ENCODE measurements at regions not wholly inside any gene's neighbourhood (a gene's known extent, or its start where the extent isn't known, plus 50 kb on each side); places are given as distances from the start of the nearest gene placed in this dataset.

- FAIRE-seq (no peak), DNase-seq (peak; percentile 47 to 84)
- Histone ChIP-seq H3K9me3 (ENCODE audit: control insufficient read depth in 2 of 2, insufficient read depth in 1 of 2, low read depth in 1 of 2, low read length in 1 of 2) (peaks cover 0 to 4% of the 10 kb centered on the region in 2 donors), H3K4me1 (ENCODE audit: control insufficient read depth in 3 of 3, insufficient read depth in 2 of 3, low read depth in 1 of 3, low read length in 2 of 3) (peaks cover 0 to 14% (median 0%) of the 10 kb centered on the region in 3 donors), H3K4me3 (ENCODE audit: low read depth in 1 of 3, low read length in 3 of 3) (no peak overlapping the region), H3K36me3 (ENCODE audit: control insufficient read depth in 3 of 3, insufficient read depth in 2 of 3, low read depth in 1 of 3, low read length in 3 of 3) (no peaks in the 10 kb centered on the region), H3K27ac (ENCODE audit: low read depth in 1 of 3, low read length in 2 of 3) (peak overlapping the region in 1 of 3 donors; percentile 81), H3K27me3 (ENCODE audit: control insufficient read depth in 3 of 3, insufficient read depth in 3 of 3, low read length in 3 of 3) (no peaks in the 10 kb centered on the region)
- WGBS, 3 donors = 61 to 87% (median 83%) methylated on average over 9 of the region's 9 CpGs
Observed at GRCh38 chr4:11529625-11530201, 101.0 kb upstream of the HS3ST1 start.

- FAIRE-seq = no peak
- H3K27ac ChIP-seq (ENCODE audit: low read depth in 1 of 3, low read length in 2 of 3) = no peak overlapping the region
- 89 to 97% (median 93%) methylated on average over 1 of the region's 1 CpG for WGBS, 3 donors
Observed at GRCh38 chr4:11525085-11525484, 96.4 kb upstream of the HS3ST1 start.

GRCh38 chr4:11518754-11519153 lies 90.1 kb upstream of the HS3ST1 start:
- FAIRE-seq = no peak
- no peak overlapping the region for H3K27ac ChIP-seq (ENCODE audit: low read depth in 1 of 3, low read length in 2 of 3)
- no peak for DNase-seq
- H3K4me1 ChIP-seq (ENCODE audit: control insufficient read depth in 3 of 3, insufficient read depth in 2 of 3, low read depth in 1 of 3, low read length in 2 of 3) = no peaks in the 10 kb centered on the region
- H3K36me3 ChIP-seq (ENCODE audit: control insufficient read depth in 3 of 3, insufficient read depth in 2 of 3, low read depth in 1 of 3, low read length in 3 of 3) = no peaks in the 10 kb centered on the region
- H3K9me3 ChIP-seq (ENCODE audit: control insufficient read depth in 2 of 2, insufficient read depth in 1 of 2, low read depth in 1 of 2, low read length in 1 of 2) = no peaks in the 10 kb centered on the region
- 31 to 80% (median 50%) methylated on average over 1 of the region's 1 CpG for WGBS, 3 donors
- no peak overlapping the region for H3K4me3 ChIP-seq (ENCODE audit: low read depth in 1 of 3, low read length in 3 of 3)
- H3K27me3 ChIP-seq (ENCODE audit: control insufficient read depth in 3 of 3, insufficient read depth in 3 of 3, low read length in 3 of 3) = no peaks in the 10 kb centered on the region

More at GRCh38 chr4:11525085-11525484, 96.4 kb upstream of the HS3ST1 start:
- no peaks in the 10 kb centered on the region for H3K27me3 ChIP-seq (ENCODE audit: control insufficient read depth in 3 of 3, insufficient read depth in 3 of 3, low read length in 3 of 3)
- H3K4me3 ChIP-seq (ENCODE audit: low read depth in 1 of 3, low read length in 3 of 3) = no peak overlapping the region
- H3K36me3 ChIP-seq (ENCODE audit: control insufficient read depth in 3 of 3, insufficient read depth in 2 of 3, low read depth in 1 of 3, low read length in 3 of 3) = no peaks in the 10 kb centered on the region
- H3K9me3 ChIP-seq (ENCODE audit: control insufficient read depth in 2 of 2, insufficient read depth in 1 of 2, low read depth in 1 of 2, low read length in 1 of 2) = no peaks in the 10 kb centered on the region
- H3K4me1 ChIP-seq (ENCODE audit: control insufficient read depth in 3 of 3, insufficient read depth in 2 of 3, low read depth in 1 of 3, low read length in 2 of 3) = peaks cover 0 to 7% (median 0%) of the 10 kb centered on the region in 3 donors
- DNase-seq = no peak

- no peaks in the 10 kb centered on the region for H3K9me3 ChIP-seq (ENCODE audit: control insufficient read depth in 2 of 2, insufficient read depth in 1 of 2, low read depth in 1 of 2, low read length in 1 of 2)
- WGBS, 3 donors = 56 to 85% (median 74%) methylated on average over 11 of the region's 11 CpGs
- H3K4me3 ChIP-seq (ENCODE audit: low read depth in 1 of 3, low read length in 3 of 3) = no peak overlapping the region
- H3K27ac ChIP-seq (ENCODE audit: low read depth in 1 of 3, low read length in 2 of 3) = no peak overlapping the region
- DNase-seq (no peak), FAIRE-seq (no peak)
- no peaks in the 10 kb centered on the region for H3K36me3 ChIP-seq (ENCODE audit: control insufficient read depth in 3 of 3, insufficient read depth in 2 of 3, low read depth in 1 of 3, low read length in 3 of 3)
- H3K27me3 ChIP-seq (ENCODE audit: control insufficient read depth in 3 of 3, insufficient read depth in 3 of 3, low read length in 3 of 3) = no peaks in the 10 kb centered on the region
- H3K4me1 ChIP-seq (ENCODE audit: control insufficient read depth in 3 of 3, insufficient read depth in 2 of 3, low read depth in 1 of 3, low read length in 2 of 3) = no peaks in the 10 kb centered on the region
Observed at GRCh38 chr4:11514779-11515419, 86.2 kb upstream of the HS3ST1 start.

- H3K4me3 ChIP-seq (ENCODE audit: low read depth in 1 of 3, low read length in 3 of 3) = no peak overlapping the region
- no peaks in the 10 kb centered on the region for H3K36me3 ChIP-seq (ENCODE audit: control insufficient read depth in 3 of 3, insufficient read depth in 2 of 3, low read depth in 1 of 3, low read length in 3 of 3)
- DNase-seq = no peak
- WGBS, 3 donors = 54 to 76% (median 59%) methylated on average over 3 of the region's 3 CpGs
- H3K4me1 ChIP-seq (ENCODE audit: control insufficient read depth in 3 of 3, insufficient read depth in 2 of 3, low read depth in 1 of 3, low read length in 2 of 3) = no peaks in the 10 kb centered on the region
- no peaks in the 10 kb centered on the region for H3K9me3 ChIP-seq (ENCODE audit: control insufficient read depth in 2 of 2, insufficient read depth in 1 of 2, low read depth in 1 of 2, low read length in 1 of 2)
- no peak overlapping the region for H3K27ac ChIP-seq (ENCODE audit: low read depth in 1 of 3, low read length in 2 of 3)
- no peak for FAIRE-seq
- no peaks in the 10 kb centered on the region for H3K27me3 ChIP-seq (ENCODE audit: control insufficient read depth in 3 of 3, insufficient read depth in 3 of 3, low read length in 3 of 3)
Observed at GRCh38 chr4:11514003-11514402, 85.3 kb upstream of the HS3ST1 start.

- H3K4me3 ChIP-seq (ENCODE audit: low read depth in 1 of 3, low read length in 3 of 3) = no peak overlapping the region
- H3K4me1 ChIP-seq (ENCODE audit: control insufficient read depth in 3 of 3, insufficient read depth in 2 of 3, low read depth in 1 of 3, low read length in 2 of 3) = no peaks in the 10 kb centered on the region
- 68 to 79% (median 71%) methylated on average over 1 of the region's 1 CpG for WGBS, 3 donors
- no peaks in the 10 kb centered on the region for H3K27me3 ChIP-seq (ENCODE audit: control insufficient read depth in 3 of 3, insufficient read depth in 3 of 3, low read length in 3 of 3)
- DNase-seq (no peak), FAIRE-seq (no peak)
- no peaks in the 10 kb centered on the region for H3K36me3 ChIP-seq (ENCODE audit: control insufficient read depth in 3 of 3, insufficient read depth in 2 of 3, low read depth in 1 of 3, low read length in 3 of 3)
- no peak overlapping the region for H3K27ac ChIP-seq (ENCODE audit: low read depth in 1 of 3, low read length in 2 of 3)
- no peaks in the 10 kb centered on the region for H3K9me3 ChIP-seq (ENCODE audit: control insufficient read depth in 2 of 2, insufficient read depth in 1 of 2, low read depth in 1 of 2, low read length in 1 of 2)
Observed at GRCh38 chr4:11512871-11513270, 84.2 kb upstream of the HS3ST1 start.

- no peaks in the 10 kb centered on the region for H3K36me3 ChIP-seq (ENCODE audit: control insufficient read depth in 3 of 3, insufficient read depth in 2 of 3, low read depth in 1 of 3, low read length in 3 of 3)
- 67 to 81% (median 67%) methylated on average over 3 of the region's 3 CpGs for WGBS, 3 donors
- no peak overlapping the region for H3K27ac ChIP-seq (ENCODE audit: low read depth in 1 of 3, low read length in 2 of 3)
- no peaks in the 10 kb centered on the region for H3K27me3 ChIP-seq (ENCODE audit: control insufficient read depth in 3 of 3, insufficient read depth in 3 of 3, low read length in 3 of 3)
- H3K9me3 ChIP-seq (ENCODE audit: control insufficient read depth in 2 of 2, insufficient read depth in 1 of 2, low read depth in 1 of 2, low read length in 1 of 2) = no peaks in the 10 kb centered on the region
- no peak for FAIRE-seq
- peaks cover 0 to 3% (median 0%) of the 10 kb centered on the region in 3 donors for H3K4me1 ChIP-seq (ENCODE audit: control insufficient read depth in 3 of 3, insufficient read depth in 2 of 3, low read depth in 1 of 3, low read length in 2 of 3)
- no peak for DNase-seq
- H3K4me3 ChIP-seq (ENCODE audit: low read depth in 1 of 3, low read length in 3 of 3) = no peak overlapping the region
Observed at GRCh38 chr4:11511321-11511720, 82.6 kb upstream of the HS3ST1 start.

- Histone ChIP-seq H3K27me3 (ENCODE audit: control insufficient read depth in 3 of 3, insufficient read depth in 3 of 3, low read length in 3 of 3) (no peaks in the 10 kb centered on the region), H3K9me3 (ENCODE audit: control insufficient read depth in 2 of 2, insufficient read depth in 1 of 2, low read depth in 1 of 2, low read length in 1 of 2) (no peaks in the 10 kb centered on the region), H3K4me1 (ENCODE audit: control insufficient read depth in 3 of 3, insufficient read depth in 2 of 3, low read depth in 1 of 3, low read length in 2 of 3) (peaks cover 2 to 22% (median 4%) of the 10 kb centered on the region in 3 donors), H3K27ac (ENCODE audit: low read depth in 1 of 3, low read length in 2 of 3) (no peak overlapping the region), H3K4me3 (ENCODE audit: low read depth in 1 of 3, low read length in 3 of 3) (no peak overlapping the region), H3K36me3 (ENCODE audit: control insufficient read depth in 3 of 3, insufficient read depth in 2 of 3, low read depth in 1 of 3, low read length in 3 of 3) (no peaks in the 10 kb centered on the region)
- FAIRE-seq = no peak
- 36 to 65% (median 41%) methylated on average over 3 of the region's 3 CpGs for WGBS, 3 donors
- peak in 1 of 2 donors; percentile 79 for DNase-seq
Observed at GRCh38 chr4:11507920-11508319, 79.2 kb upstream of the HS3ST1 start.

Measured in small intestine (tissue), 7 donors.